Smooth muscle cell (in vitro differentiated cells): ENCODE measurements at regions not wholly inside any gene's neighbourhood (a gene's known extent, or its start where the extent isn't known, plus 50 kb on each side); places are given as distances from the start of the nearest gene placed in this dataset.

Source experiments
- DNase-seq: peaks from one replicate; lab custom pipeline; 2025; ENCODE audit not compliant: unreplicated experiment; lab: John Stamatoyannopoulos, UW
- H2AFZ ChIP-seq: fragments of 200-600 bp; sonication (generic); 2 replicates; pipeline ENCODE4 v1.6.0; 2016; ENCODE audit warnings: antibody characterized with exemption, low read depth, mild to moderate bottlenecking
- H3F3A ChIP-seq: fragments of 200-600 bp; sonication (generic); 2 replicates; pipeline ENCODE4 v1.6.0; 2017; ENCODE audit warnings: antibody characterized with exemption, low read depth
- H3K27ac ChIP-seq: fragments of 200-600 bp; sonication (generic); 2 replicates; pipeline ENCODE4 v1.5.1; 2016; ENCODE audit warnings: low read depth, mild to moderate bottlenecking
- H3K27me3 ChIP-seq: fragments of 200-600 bp; sonication (generic); 2 replicates; pipeline ENCODE4 v1.6.1; 2016; ENCODE audit warnings: low read depth, mild to moderate bottlenecking
- H3K36me3 ChIP-seq: fragments of 200-600 bp; sonication (generic); 2 replicates; pipeline ENCODE4 v1.5.1; 2016; ENCODE audit warnings: low read depth
- H3K4me1 ChIP-seq: fragments of 200-600 bp; sonication (generic); 2 replicates; pipeline ENCODE4 v1.5.1; 2016; ENCODE audit warnings: low read depth
- H3K4me2 ChIP-seq: fragments of 200-600 bp; sonication (generic); 2 replicates; pipeline ENCODE4 v1.6.0; 2016; ENCODE audit warnings: mild to moderate bottlenecking
- H3K4me3 ChIP-seq: fragments of 200-600 bp; sonication (generic); 2 replicates; pipeline ENCODE4 v1.5.1; 2016; ENCODE audit warnings: mild to moderate bottlenecking
- H3K79me2 ChIP-seq: fragments of 200-600 bp; sonication (generic); 2 replicates; pipeline ENCODE4 v1.6.0; 2016; ENCODE audit warnings: low read depth, mild to moderate bottlenecking
- H3K9ac ChIP-seq: fragments of 200-600 bp; sonication (generic); 2 replicates; pipeline ENCODE4 v1.6.0; 2016; ENCODE audit warnings: low read depth
- H3K9me3 ChIP-seq: fragments of 200-600 bp; sonication (generic); replicated peaks from 2 replicates; pipeline ENCODE4 v1.5.1; 2016; ENCODE audit warnings: low read depth
- H4K20me1 ChIP-seq: fragments of 200-600 bp; sonication (generic); 2 replicates; pipeline ENCODE4 v1.6.0; 2016; ENCODE audit warnings: low read depth
- CTCF ChIP-seq: fragments of 200-600 bp; sonication (generic); IDR thresholded peaks from 2 replicates; pipeline ENCODE4 v1.5.1; 2017; ENCODE audit warnings: borderline replicate concordance, mild to moderate bottlenecking, antibody characterized with exemption; ENCODE audit not compliant: insufficient read depth, poor library complexity, severe bottlenecking
- WGBS: methylation state at CpG from one replicate; pipeline ENCODE4 v1.1.7; 2016; ENCODE audit warnings: low lambda C conversion rate; 5-methylcytosine and 5-hydroxymethylcytosine counted together

- TF ChIP-seq CTCF = no peak
- 84% methylated on average over 20 of the region's 20 CpGs for WGBS
- Histone ChIP-seq H3K79me2 (no peaks in the 10 kb centered on the region), H3K4me1 (no peaks in the 10 kb centered on the region), H2AFZ (no peak overlapping the region), H3K27me3 (no peaks in the 10 kb centered on the region), H3K9ac (no peak overlapping the region), H3K36me3 (no peaks in the 10 kb centered on the region), H3F3A (no peaks in the 10 kb centered on the region), H3K9me3 (no peaks in the 10 kb centered on the region), H3K4me2 (no peak overlapping the region), H3K27ac (no peak overlapping the region), H4K20me1 (no peaks in the 10 kb centered on the region), H3K4me3 (no peak overlapping the region)
- DNase-seq = no peak
These were observed 217.7 kb downstream of the PHETA1 start for GRCh38 chr12:111150921-111151840.

- WGBS = 73% methylated on average over 7 of the region's 7 CpGs
- Histone ChIP-seq H2AFZ (no peak overlapping the region), H3K4me2 (no peak overlapping the region), H3F3A (no peaks in the 10 kb centered on the region), H3K27ac (no peak overlapping the region), H3K9ac (no peak overlapping the region), H3K9me3 (no peaks in the 10 kb centered on the region), H3K4me1 (no peaks in the 10 kb centered on the region), H3K79me2 (no peaks in the 10 kb centered on the region), H3K4me3 (no peak overlapping the region), H3K36me3 (no peaks in the 10 kb centered on the region), H4K20me1 (no peaks in the 10 kb centered on the region), H3K27me3 (no peaks in the 10 kb centered on the region)
- no peak for DNase-seq
- TF ChIP-seq CTCF = no peak
These were observed 218.5 kb downstream of the PHETA1 start for GRCh38 chr12:111150360-111150759.

- 86% methylated on average over 4 of the region's 4 CpGs for WGBS
- no peaks in the 10 kb centered on the region for H3K9me3 ChIP-seq
- H3K27me3 ChIP-seq = no peaks in the 10 kb centered on the region
- H3K4me1 ChIP-seq = no peaks in the 10 kb centered on the region
- H3K4me2 ChIP-seq = no peak overlapping the region
- no peaks in the 10 kb centered on the region for H3K79me2 ChIP-seq
- H2AFZ ChIP-seq = no peak overlapping the region
- no peaks in the 10 kb centered on the region for H3F3A ChIP-seq
- H3K9ac ChIP-seq = no peak overlapping the region
- H3K4me3 ChIP-seq = no peak overlapping the region
- no peaks in the 10 kb centered on the region for H3K36me3 ChIP-seq
- H3K27ac ChIP-seq = no peak overlapping the region
- no peak for TF ChIP-seq CTCF
- DNase-seq = no peak
- no peaks in the 10 kb centered on the region for H4K20me1 ChIP-seq
These were observed 219.6 kb downstream of the PHETA1 start for GRCh38 chr12:111149299-111149698.

GRCh38 chr12:111148005-111148404 is 220.9 kb downstream of the PHETA1 start:
- H3K9ac ChIP-seq = no peak overlapping the region
- H4K20me1 ChIP-seq = no peaks in the 10 kb centered on the region
- H3K27me3 ChIP-seq = no peaks in the 10 kb centered on the region
- no peaks in the 10 kb centered on the region for H3F3A ChIP-seq
- no peaks in the 10 kb centered on the region for H3K36me3 ChIP-seq
- 97% methylated on average over 6 of the region's 6 CpGs for WGBS
- H3K79me2 ChIP-seq = no peaks in the 10 kb centered on the region
- no peak for TF ChIP-seq CTCF
- H3K9me3 ChIP-seq = no peaks in the 10 kb centered on the region
- H3K27ac ChIP-seq = no peak overlapping the region
- no peak overlapping the region for H3K4me2 ChIP-seq
- H3K4me3 ChIP-seq = no peak overlapping the region
- no peak for DNase-seq
- H2AFZ ChIP-seq = no peak overlapping the region
- no peaks in the 10 kb centered on the region for H3K4me1 ChIP-seq
